GM23338 (cell line): ENCODE measurements at regions not wholly inside any gene's neighbourhood (a gene's known extent, or its start where the extent isn't known, plus 50 kb on each side); places are given as distances from the start of the nearest gene placed in this dataset.

Experiments
- ATAC-seq: fragments of 200-7000 bp; cut with Tn5 transposase; 3 replicates; pipeline ENCODE4 v1.9.1; 2020
- DNase-seq: peaks from one replicate; pipeline ENCODE4 v3.0.0-alpha.2; 2015; ENCODE audit warnings: low spot score
- H2AFZ ChIP-seq: fragments of 200-600 bp; sonication (generic); 2 replicates; pipeline ENCODE4 v1.8.0; 2016; ENCODE audit warnings: antibody characterized with exemption, mild to moderate bottlenecking, moderate library complexity
- H3F3A ChIP-seq: fragments of 200-600 bp; sonication (generic); replicated peaks from 2 replicates; pipeline ENCODE4 v1.8.0; 2017; ENCODE audit warnings: antibody characterized with exemption, mixed run types, low read depth
- H3K27ac ChIP-seq: fragments of 200-600 bp; sonication (generic); 2 replicates; pipeline ENCODE4 v1.6.1; 2016; ENCODE audit warnings: low read depth
- H3K27me3 ChIP-seq: fragments of 200-600 bp; sonication (generic); 2 replicates; pipeline ENCODE4 v1.8.0; 2016; ENCODE audit warnings: mild to moderate bottlenecking, mixed run types, moderate library complexity; ENCODE audit not compliant: insufficient read depth
- H3K36me3 ChIP-seq: fragments of 200-600 bp; sonication (generic); 2 replicates; pipeline ENCODE4 v1.8.0; 2016; ENCODE audit warnings: mild to moderate bottlenecking; ENCODE audit not compliant: insufficient read depth
- H3K4me1 ChIP-seq: fragments of 200-600 bp; sonication (generic); 2 replicates; pipeline ENCODE4 v1.8.0; 2016; ENCODE audit warnings: mild to moderate bottlenecking, moderate library complexity; ENCODE audit not compliant: insufficient read depth
- H3K4me2 ChIP-seq: fragments of 200-600 bp; sonication (generic); 2 replicates; pipeline ENCODE4 v1.7.1; 2017; ENCODE audit warnings: mixed run types
- H3K4me3 ChIP-seq: fragments of 200-600 bp; sonication (generic); 2 replicates; pipeline ENCODE4 v1.6.1; 2016; ENCODE audit warnings: mixed run types
- H3K79me2 ChIP-seq: fragments of 200-600 bp; sonication (generic); replicated peaks from 2 replicates; pipeline ENCODE4 v1.8.0; 2017; ENCODE audit warnings: mild to moderate bottlenecking; ENCODE audit not compliant: insufficient read depth
- H3K9me2 ChIP-seq: fragments of 200-600 bp; sonication (generic); 2 replicates; pipeline ENCODE4 v1.8.0; 2017; ENCODE audit not compliant: insufficient read depth
- H4K20me1 ChIP-seq: fragments of 200-600 bp; sonication (generic); replicated peaks from 2 replicates; pipeline ENCODE4 v1.8.0; 2017; ENCODE audit warnings: mild to moderate bottlenecking; ENCODE audit not compliant: insufficient read depth
- H3K27ac Mint-ChIP-seq: 2 replicates; pipeline ENCODE4 v1.8.0; 2020; ENCODE audit warnings: inconsistent platforms, mild to moderate bottlenecking, moderate library complexity, mixed read lengths
- H3K27me3 Mint-ChIP-seq: 3 replicates; pipeline ENCODE4 v1.8.0; 2022; ENCODE audit warnings: low read depth, mild to moderate bottlenecking, moderate library complexity, mixed read lengths, inconsistent platforms; ENCODE audit not compliant: insufficient read depth, poor library complexity
- H3K36me3 Mint-ChIP-seq: 3 replicates; pipeline ENCODE4 v1.8.0; 2021; ENCODE audit warnings: low read depth, mild to moderate bottlenecking, inconsistent platforms, moderate library complexity, mixed read lengths
- H3K4me1 Mint-ChIP-seq: 3 replicates; pipeline ENCODE4 v1.8.0; 2020; ENCODE audit warnings: mild to moderate bottlenecking, inconsistent platforms, mixed read lengths
- H3K4me3 Mint-ChIP-seq: 3 replicates; pipeline ENCODE4 v1.8.0; 2021; ENCODE audit warnings: moderate library complexity, mild to moderate bottlenecking, inconsistent platforms, mixed read lengths
- H3K9me3 Mint-ChIP-seq: 3 replicates; pipeline ENCODE4 v1.8.0; 2020; ENCODE audit warnings: moderate library complexity, mild to moderate bottlenecking, inconsistent platforms, mixed read lengths
- CREB1 ChIP-seq: fragments of 250-450 bp; sonication (Bioruptor Pico); IDR thresholded peaks from 2 replicates; pipeline ENCODE4 v1.5.0; 2020; ENCODE audit warnings: low read depth, mild to moderate bottlenecking, moderate library complexity
- CTCF ChIP-seq, 2 experiments: fragments of 200-600 bp in 1 of 2; sonication (generic) in 1 of 2; conservative IDR thresholded peaks; 2 replicates each; pipeline versions ENCODE4 v1.5.1 to v1.6.1; 2016 to 2017; ENCODE audit warnings: antibody characterized with exemption in 2 of 2, low read depth in 2 of 2, mild to moderate bottlenecking in 2 of 2, moderate library complexity in 1 of 2
- JUNB ChIP-seq: IDR thresholded peaks from one replicate; pipeline ENCODE4 v1.6.1; 2016; ENCODE audit warnings: antibody characterized with exemption; ENCODE audit not compliant: unreplicated experiment
- POLR2AphosphoS5 ChIP-seq: IDR thresholded peaks from 2 replicates; pipeline ENCODE4 v1.6.1; 2016; ENCODE audit warnings: antibody characterized with exemption, low read depth
- REST ChIP-seq: IDR thresholded peaks from one replicate; pipeline ENCODE4 v1.6.1; 2018; ENCODE audit warnings: antibody characterized with exemption; ENCODE audit not compliant: unreplicated experiment
- STAT1 ChIP-seq: IDR thresholded peaks from one replicate; pipeline ENCODE4 v1.6.1; 2016; ENCODE audit warnings: antibody characterized with exemption; ENCODE audit not compliant: unreplicated experiment
- ZNF114 ChIP-seq: fragments of 250-450 bp; sonication (Bioruptor Pico); IDR thresholded peaks from 2 replicates; pipeline ENCODE4 v1.5.0; 2020; ENCODE audit warnings: mild to moderate bottlenecking, moderate library complexity
- ZNF331 ChIP-seq: fragments of 250-450 bp; sonication (Bioruptor Pico); IDR thresholded peaks from 2 replicates; pipeline ENCODE4 v1.5.0; 2020; ENCODE audit warnings: low read depth, mild to moderate bottlenecking, moderate library complexity
- ZNF462 ChIP-seq: fragments of 250-450 bp; sonication (Bioruptor Pico); IDR thresholded peaks from 2 replicates; pipeline ENCODE4 v1.5.0; 2020; ENCODE audit warnings: mild to moderate bottlenecking, moderate library complexity
- TF ChIP-seq, protein P1 (sequence below): IDR thresholded peaks from 2 replicates; pipeline ENCODE4 v1.6.1; 2016; ENCODE audit warnings: antibody characterized with exemption

- no peak for TF ChIP-seq ZNF462 (CRISPR knock-in tag)
- TF ChIP-seq JUNB: no peak
- TF ChIP-seq ZNF331 (CRISPR knock-in tag): no peak
- no peak for TF ChIP-seq ZNF114
- no peak for TF ChIP-seq CTCF (conservative IDR thresholded peaks at IDR 0.05; ENCODE audit: low read depth in 2 of 2)
These were observed 89.0 kb upstream of the BLID start (continued) for GRCh38 chr11:122205036-122205435.

GRCh38 chr11:122204206-122204605 lies 88.2 kb upstream of the BLID start:
- H3K4me2 ChIP-seq: no peak overlapping the region
- H4K20me1 ChIP-seq: no peaks in the 10 kb centered on the region
- Mint-ChIP-seq H3K4me1 (peaks cover 6% of the 10 kb centered on the region), H3K4me3 (no peak overlapping the region), H3K9me3 (no peaks in the 10 kb centered on the region), H3K36me3 (no peaks in the 10 kb centered on the region), H3K27ac (no peak overlapping the region), H3K27me3 (peaks cover 11% of the 10 kb centered on the region)
- H3K27ac ChIP-seq: no peak overlapping the region
- no peaks in the 10 kb centered on the region for H3K36me3 ChIP-seq
- peaks cover 9% of the 10 kb centered on the region for H3K4me1 ChIP-seq
- ATAC-seq: no peak
- H3K9me2 ChIP-seq: 0 out of 2 replicates have a peak, but pooled peaks cover 2% of the 10 kb centered on the region
- DNase-seq: no peak
- no peak overlapping the region for H2AFZ ChIP-seq
- no peaks in the 10 kb centered on the region for H3F3A ChIP-seq
- H3K27me3 ChIP-seq: no peaks in the 10 kb centered on the region
- no peaks in the 10 kb centered on the region for H3K79me2 ChIP-seq
- H3K4me3 ChIP-seq: no peak overlapping the region
- TF ChIP-seq ZNF331 (CRISPR knock-in tag): no peak
- no peak for TF ChIP-seq POLR2AphosphoS5
- no peak for TF ChIP-seq JUNB
- TF ChIP-seq, protein P1, sequence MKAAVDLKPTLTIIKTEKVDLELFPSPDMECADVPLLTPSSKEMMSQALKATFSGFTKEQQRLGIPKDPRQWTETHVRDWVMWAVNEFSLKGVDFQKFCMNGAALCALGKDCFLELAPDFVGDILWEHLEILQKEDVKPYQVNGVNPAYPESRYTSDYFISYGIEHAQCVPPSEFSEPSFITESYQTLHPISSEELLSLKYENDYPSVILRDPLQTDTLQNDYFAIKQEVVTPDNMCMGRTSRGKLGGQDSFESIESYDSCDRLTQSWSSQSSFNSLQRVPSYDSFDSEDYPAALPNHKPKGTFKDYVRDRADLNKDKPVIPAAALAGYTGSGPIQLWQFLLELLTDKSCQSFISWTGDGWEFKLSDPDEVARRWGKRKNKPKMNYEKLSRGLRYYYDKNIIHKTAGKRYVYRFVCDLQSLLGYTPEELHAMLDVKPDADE: no peak
- no peak for TF ChIP-seq STAT1
- no peak for TF ChIP-seq CREB1 (CRISPR knock-in tag)
- TF ChIP-seq REST: no peak
